Stimulated activated CD8-positive, alpha-beta memory T cell treated with anti-CD3 and anti-CD28 coated beads, Interleukin-2, amount 100 ng/mL, for 48 hours (primary cell): ENCODE measurements at regions not wholly inside any gene's neighbourhood (a gene's known extent, or its start where the extent isn't known, plus 50 kb on each side); places are given as distances from the start of the nearest gene placed in this dataset.

Experiments
- DNase-seq, 2 donors: peaks; one replicate each; pipeline ENCODE4 v3.0.0-alpha.2; 2020; ENCODE audit warnings: low read depth in 2 of 2

DNA sequence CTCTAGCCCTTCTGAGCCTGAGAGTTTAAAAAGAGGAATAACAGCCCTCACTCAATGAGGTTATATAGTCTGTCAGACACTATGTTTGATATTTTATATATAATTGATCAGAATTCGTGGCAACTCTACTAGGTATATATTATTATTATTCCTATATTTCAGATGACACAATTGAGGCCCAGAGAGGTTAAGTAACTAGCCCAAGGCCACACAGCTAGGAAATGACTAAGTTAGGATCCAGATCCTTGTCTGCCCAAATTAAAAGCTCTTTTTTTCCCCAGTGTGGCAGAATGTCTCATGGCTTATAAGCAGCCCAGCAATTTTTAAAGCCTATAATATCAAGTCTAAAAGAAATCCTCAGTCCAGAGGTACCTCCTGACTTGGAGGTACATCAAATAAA lies 1119.9 kb upstream of the AUTS2 start:
- no peak for DNase-seq

DNA sequence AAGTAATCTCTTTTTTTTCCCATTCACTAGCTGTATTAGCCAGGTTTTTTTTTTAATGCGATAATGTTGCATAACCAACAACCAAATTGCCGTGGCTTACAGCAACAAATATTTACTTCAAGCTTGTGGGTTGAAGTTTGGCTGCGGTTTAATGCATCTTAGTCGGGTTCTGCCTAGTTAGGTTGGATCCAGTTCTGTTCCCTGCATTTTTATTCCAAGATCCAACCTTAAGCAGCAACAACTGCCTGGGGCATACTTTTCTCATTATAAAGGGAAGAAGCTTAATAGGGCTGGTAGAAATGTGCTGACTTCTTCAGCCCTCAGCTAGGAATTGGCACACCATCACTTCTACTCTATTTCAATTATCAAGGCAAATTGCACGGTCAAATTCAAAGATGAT lies 1115.5 kb upstream of the AUTS2 start:
- DNase-seq = no peak

DNA sequence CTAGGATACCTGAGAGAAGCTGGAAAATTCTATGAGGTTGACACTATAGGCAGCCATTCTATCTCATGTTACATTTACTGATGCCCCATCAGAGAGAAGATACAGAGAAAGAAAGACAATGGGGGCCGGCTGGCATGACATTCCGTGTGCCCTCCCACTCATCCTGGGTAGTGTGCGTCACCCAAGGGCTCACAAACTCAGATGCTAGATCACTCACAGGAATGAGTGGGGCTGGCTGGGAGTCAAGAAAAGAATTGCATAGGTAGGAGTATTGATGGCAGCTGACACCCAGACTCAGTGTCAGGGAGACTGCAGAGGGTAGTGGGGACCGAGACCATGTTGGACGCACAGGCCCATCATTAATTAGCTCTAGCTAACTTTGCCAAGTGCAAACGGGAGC lies 1113.5 kb upstream of the AUTS2 start:
- DNase-seq = no peak

DNA sequence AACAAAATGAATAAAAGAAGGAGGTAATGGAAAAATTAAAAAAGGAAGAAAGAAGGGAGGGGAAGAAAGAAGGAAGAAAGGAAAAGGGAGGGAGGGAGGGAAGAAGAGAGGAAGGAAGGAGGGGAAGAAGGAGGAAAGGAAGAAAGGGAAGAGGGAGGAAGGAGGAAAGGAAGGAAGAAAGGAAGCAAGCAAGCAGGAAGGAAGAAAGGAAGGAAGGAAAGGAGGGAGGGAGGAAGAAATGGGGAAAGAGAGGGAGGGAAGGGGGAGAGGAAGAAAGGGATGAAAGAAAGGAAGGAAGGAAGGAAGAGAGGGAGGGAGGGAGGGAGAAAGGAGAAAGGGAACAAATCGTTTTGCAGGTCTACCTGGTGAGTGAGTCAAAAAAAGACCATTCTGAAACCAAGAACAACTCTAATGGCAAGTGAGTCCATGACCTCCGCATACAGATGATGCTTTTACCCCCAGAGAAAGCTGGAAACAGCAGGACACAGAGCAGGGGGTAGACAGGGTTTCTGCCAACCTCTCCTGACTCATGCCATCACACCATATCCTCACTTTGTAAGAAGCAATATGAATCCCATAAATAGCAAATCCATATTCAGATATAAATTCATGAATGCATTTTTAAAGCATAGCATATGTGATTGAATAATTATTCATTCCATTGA lies 1112.9 kb upstream of the AUTS2 start:
- no peak for DNase-seq

DNA sequence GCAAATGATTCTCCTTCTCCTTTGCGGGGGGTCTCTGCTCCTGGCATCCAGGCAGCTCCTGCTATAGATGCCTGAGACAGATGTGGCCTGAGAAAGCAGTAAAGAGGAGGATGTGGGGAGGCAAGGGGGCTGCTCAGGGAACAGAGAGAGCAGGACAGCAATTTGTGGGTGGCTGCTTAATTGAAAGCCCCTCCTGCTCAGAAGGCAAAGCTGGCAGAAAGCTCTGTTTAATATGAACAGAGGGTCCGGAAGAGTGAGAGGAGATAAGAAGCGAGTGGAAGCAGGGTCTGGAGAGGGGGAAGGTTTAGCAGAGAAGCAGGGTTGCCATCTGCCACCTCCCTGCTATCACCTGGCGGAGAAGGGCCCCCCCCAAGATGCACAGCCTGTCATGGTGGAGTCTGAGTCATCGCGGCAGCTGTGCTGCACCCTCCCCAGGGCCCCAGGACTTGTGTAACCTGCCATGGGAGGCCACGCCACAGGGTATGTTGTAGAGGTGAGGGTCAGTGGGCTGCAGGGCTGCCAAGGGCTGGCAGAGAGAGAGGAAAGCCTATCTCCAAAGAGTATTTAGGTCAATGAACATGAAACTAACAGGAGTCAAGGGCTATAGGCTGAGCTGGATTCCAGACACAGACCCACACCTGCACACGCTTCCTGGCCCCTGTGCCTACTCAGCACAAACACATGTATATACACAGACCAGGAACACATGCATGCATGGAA lies 1109.8 kb upstream of the AUTS2 start:
- no peak for DNase-seq

DNA sequence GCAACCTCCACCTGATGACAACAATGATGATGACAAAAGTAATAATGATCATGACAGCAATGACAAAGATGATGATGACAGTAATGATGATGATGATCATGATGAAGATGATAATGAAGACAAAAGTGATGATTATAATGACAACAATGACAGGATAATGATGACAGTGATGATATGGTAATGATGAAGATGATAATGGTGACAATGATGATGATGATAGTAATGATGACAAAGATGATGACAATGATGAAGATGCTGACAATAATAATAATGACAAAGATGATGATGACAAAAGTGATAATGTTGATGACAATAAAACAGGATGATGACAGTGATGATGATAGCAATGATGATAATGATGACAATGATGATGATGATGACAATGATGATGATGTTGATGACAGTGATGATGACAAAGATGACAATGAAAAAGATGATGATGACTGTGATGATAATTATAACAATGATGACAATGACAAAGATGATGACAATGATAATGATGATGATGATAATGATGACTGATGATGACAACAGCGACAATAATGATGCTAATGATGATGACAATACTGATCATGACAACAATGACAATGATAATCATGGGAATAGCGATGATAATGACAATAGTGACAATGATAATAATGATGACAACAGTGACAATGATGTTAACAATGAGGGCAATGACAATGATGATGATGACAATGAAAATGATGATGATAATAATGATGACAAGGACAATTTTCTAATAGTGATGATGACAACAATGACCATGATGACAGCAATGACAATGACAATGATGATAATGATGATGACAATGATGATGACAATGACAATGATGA lies 1106.5 kb upstream of the AUTS2 start:
- DNase-seq = no peak

DNA sequence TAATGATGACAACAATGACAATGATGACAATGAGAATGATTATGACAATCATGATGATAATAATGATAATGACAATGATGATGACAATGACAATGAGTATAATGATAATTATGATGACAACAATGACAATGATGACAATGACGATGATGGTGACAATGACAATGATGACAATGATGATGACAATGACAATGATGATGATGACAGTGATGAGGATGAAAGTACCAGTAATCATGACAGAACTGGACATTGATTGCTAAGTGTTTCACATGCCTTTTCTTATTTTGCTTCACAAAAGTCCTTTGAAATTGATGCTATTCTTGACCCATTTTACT lies 1106.0 kb upstream of the AUTS2 start:
- DNase-seq = no peak

DNA sequence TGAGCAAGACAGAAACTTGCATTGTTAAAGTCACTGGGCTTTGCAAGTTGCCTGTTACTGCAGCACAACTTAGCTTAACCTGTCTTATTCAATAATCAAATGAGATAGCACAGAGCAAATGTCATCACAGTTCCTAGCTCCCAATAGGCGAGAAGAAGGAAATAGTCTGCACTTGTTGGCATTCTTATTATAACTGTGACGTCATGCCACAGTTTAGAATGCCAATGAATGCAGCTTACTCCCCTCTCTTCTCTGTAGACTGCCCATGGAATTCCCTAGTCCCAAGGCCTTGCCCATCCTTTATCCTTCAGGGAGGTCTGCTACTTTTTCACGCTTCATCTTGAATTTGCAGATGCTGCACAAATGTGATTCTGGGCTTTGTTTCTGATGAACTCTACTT lies 1094.9 kb upstream of the AUTS2 start:
- DNase-seq = no peak

DNA sequence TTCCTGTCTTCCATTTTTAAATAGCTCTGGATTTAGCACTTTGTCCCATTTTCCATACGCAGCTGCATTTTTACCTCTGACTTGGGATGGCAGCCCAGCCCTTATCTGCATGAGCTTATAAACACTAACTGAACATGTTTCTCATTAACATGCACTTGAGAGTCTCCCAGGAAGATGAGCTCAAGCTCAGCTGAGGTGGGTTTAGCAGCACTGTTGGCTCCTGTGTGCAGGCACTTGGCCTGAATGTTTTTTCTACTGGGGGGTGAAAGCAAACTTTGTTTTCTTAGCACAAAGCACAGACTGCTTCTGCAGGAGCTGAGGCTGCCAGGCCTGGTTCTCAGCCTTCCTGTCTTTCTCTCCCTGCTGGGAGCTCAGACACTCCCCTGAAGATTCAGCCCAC lies 1093.6 kb upstream of the AUTS2 start:
- DNase-seq = no peak

DNA sequence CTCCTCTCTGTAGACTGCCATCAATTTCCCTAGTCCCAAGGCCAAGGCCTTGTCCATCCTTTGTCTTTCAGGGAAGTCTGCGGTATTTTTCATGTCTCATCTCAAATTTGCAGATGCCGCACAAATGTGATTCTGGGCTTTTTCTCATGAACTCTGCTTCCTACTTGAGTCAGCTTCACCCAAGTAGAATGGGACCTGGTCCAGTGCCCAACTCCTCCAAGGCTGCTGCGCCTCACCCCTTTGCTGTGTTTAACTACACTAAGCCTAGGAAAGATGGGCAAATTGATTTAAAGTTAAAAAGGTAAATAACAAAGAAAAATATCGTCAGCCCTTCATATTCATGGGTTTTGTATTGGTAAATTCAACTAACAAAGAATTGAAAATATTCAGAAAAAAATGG lies 1092.6 kb upstream of the AUTS2 start:
- no peak for DNase-seq

DNA sequence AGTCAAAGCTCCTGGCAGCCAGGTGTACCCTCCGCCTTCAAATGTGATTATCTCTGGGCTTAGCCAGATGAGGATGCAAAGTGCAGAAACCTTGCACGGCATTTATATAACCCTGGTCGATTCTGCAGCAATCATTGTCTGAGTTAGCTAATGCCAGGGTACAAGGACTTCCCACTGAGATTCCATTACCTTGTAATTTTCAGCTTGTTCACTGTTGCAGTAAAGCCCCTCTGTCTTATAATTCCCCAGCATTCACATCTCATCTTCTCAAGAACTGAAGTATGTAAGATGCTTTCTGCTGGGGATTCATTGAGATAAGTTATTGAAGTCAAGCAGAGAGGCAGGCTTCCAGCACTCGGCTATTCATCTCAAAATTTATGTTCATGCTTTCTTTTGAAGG lies 1090.6 kb upstream of the AUTS2 start:
- DNase-seq = no peak

DNA sequence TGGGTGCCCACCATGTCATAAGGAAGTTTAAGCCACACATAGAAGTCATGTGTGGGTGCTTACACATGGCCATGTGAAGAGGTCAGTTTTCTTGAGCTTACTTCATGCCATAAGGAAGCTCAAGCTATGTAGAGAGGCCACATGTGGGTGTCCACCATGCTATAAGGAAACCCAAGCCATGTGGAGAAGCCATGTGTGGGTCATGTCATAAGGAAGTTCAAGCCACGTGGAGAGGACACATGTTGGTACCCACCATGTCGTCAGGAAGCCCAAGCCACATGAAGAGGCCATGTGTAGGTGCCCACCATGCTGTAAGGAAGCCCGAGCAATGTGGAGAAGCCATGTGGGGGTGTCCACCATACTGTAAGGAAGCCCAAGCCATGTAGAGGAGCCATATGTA lies 1089.2 kb upstream of the AUTS2 start:
- DNase-seq = no peak

DNA sequence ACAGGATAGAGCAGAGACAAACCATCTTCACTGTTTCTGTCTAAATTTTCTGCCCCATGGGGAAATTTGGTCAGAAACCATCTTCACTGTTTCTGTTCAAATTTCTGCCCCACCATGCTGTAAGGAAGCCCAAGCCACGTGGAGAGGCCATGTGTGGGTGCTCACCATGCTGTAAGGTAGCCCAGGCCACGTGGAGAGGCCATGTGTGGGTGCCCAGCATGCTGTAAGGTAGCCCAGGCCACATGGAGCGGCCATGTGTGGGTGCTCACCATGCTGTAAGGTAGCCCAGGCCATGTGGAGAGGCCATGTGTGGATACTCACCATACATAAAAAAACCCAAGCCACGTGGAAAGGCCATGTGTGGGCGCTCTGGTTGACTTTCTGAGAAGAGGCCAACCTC lies 1088.7 kb upstream of the AUTS2 start:
- no peak for DNase-seq

DNA sequence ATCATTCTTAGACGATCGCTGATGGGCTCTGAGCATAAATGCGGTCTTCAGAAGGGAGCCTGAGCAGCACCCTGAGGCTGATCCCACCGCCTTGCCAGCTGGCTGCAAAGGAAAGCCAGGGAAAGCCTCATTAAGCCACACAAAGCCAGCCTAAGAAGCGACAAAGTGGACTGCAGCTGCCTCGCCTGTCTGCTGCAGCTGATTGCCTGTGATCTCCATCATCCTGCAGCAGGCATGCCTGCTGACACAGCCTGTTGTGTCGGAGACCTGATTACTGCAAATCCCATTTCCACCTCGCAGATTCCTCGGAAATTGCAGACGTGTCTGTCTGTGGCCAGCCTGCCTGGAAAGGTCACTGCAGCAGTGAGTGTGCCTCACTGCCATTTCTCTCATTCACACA lies 1087.0 kb upstream of the AUTS2 start:
- DNase-seq = no peak

DNA sequence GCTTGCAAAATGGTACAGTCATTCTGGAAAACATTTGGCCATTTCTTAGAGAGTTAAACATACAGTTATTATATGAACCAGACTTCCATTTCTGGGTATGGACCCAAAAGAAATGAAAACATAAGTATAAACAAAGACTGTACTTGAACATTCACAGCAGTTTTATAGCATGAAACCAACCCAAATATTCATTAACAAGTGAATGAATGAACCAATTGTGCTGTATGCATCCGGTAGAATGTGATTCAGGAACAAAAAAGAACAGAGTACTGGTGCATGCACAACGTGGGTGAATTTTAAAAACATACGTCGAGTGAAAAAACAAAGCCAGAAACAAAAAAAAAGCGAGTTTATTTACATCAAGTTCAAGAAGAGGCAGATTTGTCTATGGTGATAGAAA lies 1085.8 kb upstream of the AUTS2 start:
- no peak for DNase-seq

DNA sequence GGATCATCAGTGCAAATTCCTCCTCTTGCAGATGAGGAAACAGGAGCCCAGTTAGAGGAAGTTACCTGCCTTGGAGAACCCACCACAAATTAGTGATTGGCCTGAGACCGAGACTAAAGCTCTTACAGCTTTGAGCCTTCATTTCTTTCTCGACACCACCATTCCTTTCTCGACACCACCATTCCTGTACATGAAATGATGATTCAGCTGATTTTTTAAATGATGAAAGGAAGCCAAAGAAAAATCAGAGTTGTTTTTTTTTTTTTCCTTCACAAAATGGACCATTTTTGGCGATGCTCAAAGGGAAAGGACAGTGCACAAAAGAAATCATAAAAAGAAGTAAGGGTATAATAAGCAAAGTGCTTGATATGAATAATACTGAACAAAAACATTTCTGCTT lies 1080.2 kb upstream of the AUTS2 start:
- no peak for DNase-seq

DNA sequence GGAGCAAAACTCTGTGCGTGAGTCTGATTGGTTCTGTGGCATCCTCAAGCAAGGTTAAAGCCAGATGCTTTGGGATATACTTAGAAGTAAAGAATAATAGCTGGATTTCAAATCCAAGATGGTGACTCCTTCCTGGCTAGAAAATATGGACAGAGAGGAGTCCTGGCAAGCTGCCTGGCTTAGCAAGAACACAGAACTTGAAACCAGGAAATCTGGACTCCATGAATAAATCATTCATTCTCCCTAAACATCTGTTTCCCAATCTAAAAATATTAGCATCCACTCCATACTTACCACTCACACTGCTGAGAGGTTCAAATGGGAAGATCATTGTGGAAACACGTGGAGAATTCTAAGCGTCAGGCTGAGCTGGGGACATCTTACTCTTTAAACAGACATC lies 1074.1 kb upstream of the AUTS2 start:
- DNase-seq = no peak

DNA sequence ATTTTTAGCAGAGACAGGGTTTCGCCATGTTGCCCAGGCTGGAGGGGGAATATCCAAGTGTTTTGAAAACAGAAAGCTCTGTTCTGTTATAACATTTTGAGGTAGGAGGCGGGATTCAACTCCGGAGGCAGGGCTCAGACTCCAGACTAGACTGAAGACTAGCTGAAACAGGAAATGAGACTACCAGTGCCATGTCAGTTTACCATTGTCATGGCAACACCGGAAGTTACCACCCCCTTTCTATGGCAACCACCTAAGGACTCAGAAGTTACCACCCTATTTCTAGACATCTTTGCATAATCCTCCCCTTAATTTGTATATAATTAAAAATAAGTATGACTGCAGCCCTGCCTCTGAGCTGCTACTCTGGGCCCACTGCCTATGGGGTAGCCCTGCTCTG lies 1069.1 kb upstream of the AUTS2 start:
- DNase-seq = no peak

DNA sequence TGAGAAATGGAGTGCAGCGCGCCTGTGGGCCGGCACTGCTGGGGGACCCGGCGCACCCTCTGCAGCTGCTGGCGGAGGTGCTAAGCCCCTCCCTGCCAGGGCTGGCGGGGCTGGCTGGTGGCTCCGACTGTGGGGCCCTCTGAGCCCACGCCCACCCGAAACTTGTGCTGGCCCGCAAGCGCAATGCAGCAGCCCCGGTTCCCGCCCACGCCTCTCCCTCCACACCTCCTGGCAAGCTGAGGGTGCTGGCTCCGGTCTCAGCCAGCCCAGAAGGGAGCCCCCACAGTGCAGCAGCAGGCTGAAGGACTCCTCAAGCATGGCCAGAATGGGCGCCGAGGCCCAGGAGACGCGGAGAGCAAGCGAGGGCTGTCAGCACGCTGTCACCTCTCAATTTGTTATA lies 1063.0 kb upstream of the AUTS2 start:
- no peak for DNase-seq

DNA sequence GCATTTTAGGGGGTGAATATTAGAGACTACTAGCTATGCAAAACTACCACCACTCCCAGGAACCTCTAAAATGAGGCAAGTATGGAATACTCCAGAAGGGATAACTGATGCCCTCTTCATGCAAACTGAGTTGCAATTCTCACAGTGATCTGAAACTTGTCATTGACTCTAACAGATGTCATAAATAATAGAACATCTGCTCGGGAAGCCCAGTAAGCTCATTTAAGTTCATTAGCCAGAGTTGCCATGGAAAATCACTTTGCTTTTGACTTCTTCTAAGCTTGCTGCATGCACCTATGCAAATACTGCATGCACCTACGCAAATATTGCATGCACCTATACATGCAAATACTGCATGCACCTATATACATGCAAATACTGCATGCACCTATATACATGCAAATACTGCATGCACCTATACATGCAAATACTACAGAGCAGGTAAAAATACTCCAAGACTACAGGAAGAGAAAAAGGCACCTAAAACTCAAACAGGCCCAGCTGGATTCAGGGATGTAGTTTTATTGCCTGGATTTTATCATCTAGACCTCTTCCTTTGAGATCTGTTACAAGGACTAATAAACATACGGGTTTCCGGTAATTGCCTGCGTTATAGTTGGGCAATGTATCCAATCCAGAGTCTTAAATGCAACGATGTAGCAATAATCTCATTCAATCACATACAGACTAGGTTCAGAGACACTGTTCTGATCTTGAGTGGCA lies 1061.1 kb upstream of the AUTS2 start:
- DNase-seq = no peak

DNA sequence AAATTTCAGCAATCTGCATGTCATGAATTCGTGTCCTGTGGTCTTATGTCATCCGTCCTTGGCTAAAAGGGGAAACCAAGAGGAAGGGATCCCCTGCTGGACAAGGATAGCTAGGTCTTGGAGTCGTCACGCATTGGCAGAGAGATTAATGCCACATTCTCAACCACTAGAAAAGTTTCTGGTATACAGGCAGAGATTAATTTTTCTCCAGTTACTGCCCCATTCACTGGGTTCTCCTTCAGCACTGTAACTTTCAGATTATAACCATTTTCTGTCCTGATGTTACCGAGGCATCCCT lies 1060.6 kb upstream of the AUTS2 start:
- no peak for DNase-seq

DNA sequence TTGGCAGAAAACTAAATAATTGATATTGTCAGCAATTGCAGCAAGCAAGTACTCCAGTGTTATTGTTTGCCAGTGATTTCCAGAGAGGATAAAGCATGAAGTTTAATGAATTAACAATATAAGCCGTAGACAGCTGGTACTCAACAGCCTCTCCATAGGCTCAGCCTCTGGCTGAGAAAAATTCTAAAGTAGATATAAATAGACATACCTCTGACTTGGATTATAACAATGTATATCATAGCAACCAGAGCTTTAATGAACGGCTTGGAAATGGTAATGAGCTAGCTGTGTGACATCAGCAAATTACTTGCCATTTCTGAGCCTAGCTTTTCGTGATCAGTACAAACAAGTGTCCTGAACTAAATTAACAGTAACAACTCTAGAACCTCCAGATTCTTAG lies 1055.4 kb upstream of the AUTS2 start:
- DNase-seq = no peak

DNA sequence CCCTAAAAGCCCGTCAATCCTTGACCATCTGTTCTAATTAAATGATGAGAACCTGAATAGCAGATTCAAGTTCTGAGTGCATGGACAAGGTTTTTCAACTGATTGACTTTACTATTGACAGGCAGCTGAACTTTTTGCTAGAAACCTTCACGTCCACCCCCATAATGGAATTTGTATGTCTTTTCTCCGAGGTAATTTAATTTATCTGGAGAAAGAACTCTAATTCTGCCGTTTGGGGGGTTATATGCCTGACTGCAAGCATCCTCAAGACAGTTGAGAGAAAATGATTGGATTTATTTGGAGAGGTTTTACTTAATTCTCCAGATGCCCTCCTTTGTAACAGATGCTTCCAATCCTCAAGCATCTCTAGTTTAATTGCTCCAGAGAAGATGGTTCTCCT lies 1053.4 kb upstream of the AUTS2 start:
- DNase-seq = no peak
